HG02938 (cell line): ENCODE measurements at regions not wholly inside any gene's neighbourhood (a gene's known extent, or its start where the extent isn't known, plus 50 kb on each side); places are given as distances from the start of the nearest gene placed in this dataset.
"Not testable (repeated sequence)": the region's sequence is repeated elsewhere in the genome, so short reads cannot be mapped to it uniquely, and the experiment has no call there.

Source experiments
- ATAC-seq: cut with Tn5 transposase; IDR thresholded peaks from one replicate; pipeline ENCODE4 v1.9.1; 2021; ENCODE audit warnings: mild to moderate bottlenecking, moderate library complexity; ENCODE audit not compliant: unreplicated experiment

DNA sequence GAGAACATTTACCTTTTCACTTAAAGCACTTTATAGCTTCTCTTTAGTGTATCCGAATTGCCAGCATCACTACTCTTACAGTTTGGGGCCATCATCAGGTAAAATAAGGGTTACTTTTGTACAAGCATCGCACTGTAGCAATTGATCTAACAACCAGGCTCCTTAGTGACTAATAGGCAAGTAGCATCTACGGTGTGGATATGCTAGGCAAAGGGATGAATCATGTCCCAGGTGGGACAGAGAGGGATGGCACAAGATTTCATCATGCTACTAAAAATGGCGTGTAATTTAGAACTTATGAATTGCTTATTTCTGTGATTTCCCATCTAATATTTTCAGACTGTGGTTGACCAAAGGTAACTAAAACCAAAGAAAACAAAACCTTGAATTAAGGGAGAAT is 582.3 kb downstream of the KCNH5 start:
- no peak for ATAC-seq

DNA sequence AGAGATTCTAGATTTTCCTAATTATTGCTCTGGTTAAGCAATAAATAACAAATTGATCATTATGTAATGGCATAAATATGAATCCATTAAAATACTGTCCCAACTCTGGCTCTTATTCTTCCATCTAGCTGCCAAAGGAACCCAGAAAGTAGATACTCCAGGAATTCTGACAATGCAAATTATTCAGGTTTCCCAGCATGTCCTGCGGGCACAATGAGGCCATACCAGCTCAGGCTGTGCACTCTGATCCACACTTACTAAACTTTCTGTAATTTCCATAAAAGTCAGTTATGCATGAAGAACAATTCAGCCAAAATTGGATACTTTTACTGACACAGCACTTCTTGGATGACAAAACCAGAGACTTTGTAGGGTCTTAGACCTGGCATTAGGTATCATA is 576.3 kb downstream of the KCNH5 start:
- no peak for ATAC-seq

GRCh38 chr14:62470935-62471334 is 574.3 kb downstream of the KCNH5 start:
- no peak for ATAC-seq

DNA sequence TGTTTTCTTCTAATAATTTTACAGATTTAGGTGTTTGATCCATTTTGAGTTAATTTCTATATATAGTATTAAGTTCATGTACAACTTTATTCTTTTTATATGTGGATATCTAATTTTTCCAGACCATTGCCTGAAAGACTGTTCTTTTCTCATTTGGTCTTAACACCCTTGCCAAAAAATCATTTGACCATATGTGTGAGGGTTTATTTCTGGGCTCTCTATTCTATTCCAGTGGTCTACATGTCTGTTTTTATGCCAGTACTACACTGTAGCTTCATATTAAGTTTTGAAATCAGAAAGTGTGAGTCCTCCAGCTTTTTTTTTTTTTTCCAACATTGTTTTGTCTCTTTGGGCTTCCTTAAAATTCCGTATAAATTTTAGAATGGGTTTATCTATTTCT is 554.1 kb downstream of the KCNH5 start:
- ATAC-seq: no peak

DNA sequence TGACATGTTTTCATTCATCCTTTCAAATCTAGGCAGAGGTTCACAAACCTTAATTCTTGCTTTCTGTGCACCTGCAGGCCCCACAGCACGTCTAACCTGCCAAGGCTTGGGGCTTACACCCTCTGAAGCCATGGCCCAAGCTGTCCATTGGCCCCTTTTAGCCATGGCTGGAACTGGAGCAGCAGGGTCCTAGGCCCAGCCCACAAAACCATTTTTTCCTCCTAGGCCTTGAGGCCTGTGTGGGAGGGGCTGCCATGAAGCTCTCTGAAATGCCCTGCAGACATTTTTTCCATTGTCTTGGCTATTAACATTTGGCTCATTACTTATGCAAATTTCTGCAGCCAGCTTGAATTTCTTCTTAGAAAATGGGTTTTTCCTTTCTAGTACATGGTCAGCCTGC is 547.5 kb downstream of the KCNH5 start:
- no peak for ATAC-seq

DNA sequence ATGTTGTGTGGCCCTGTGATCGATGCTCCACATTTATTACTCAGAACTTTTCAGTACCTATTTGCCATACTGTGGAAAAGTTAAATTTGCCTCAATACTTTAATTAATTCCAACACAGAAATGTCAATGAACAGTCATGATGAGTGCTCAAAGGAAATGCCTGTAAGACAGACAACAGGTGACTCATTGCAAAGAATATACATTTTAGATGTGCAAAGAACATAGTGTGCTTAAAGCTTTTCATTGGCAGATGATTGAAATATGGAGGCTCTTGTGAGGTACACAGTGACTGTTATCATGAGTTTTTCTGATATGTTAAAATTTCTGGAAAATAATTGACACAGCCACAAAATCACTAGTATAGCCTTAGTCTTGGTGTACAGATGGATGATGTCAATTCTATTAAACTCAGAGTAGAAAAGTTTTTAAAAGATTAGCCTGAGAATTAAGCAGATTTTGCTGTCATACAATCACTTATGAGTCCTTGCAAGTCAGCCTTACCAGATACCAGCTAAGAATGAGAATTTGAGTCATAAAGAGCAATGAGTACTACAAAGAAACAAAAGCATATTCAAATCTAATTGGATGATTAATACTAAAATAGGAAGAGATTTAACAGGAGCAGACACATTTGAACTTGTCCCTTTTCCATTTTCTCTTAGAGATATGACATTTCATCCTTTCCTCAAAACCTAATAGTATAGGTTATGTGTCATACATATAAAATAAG is 544.1 kb downstream of the KCNH5 start:
- no peak for ATAC-seq

GRCh38 chr14:62505045-62505444 is 540.2 kb downstream of the KCNH5 start:
- ATAC-seq: no peak

- not testable (repeated sequence) for ATAC-seq
These were observed 523.9 kb downstream of the KCNH5 start for GRCh38 chr14:62521309-62521708.

- no peak for ATAC-seq
These were observed 517.0 kb downstream of the KCNH5 start for GRCh38 chr14:62528296-62528695.

- ATAC-seq: no peak
These were observed 513.1 kb downstream of the KCNH5 start for GRCh38 chr14:62532181-62532580.

DNA sequence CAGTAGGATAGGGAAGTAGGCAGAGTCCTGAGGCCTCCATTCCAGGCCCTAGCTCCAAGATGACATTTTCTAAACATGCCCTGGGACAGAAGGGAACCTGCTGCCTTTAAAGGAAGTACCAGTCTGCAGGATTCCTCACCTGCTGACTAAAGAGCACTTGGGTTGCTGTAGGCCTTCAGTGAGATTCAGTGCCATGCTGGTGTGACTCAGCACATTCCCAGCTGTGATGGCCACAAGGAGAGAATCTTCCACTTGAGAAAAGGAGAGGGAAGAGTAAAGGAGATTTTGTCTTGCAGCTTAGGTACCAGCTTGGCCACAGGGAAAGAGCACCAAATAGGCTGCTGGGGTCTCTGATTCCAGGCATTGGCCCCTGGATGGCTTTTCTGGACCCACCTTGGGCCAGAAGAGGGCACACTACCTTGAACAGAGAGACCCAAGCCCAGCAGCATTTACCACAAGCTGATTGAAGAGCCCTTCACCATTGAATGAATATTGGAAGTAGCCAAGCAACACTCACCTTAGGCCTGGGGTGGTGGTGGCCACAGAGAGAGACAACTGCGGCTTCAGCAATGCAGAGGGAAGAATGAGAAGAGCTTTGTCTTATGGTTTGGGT is 498.3 kb downstream of the KCNH5 start:
- ATAC-seq: no peak

- ATAC-seq: no peak
These were observed 487.8 kb downstream of the KCNH5 start for GRCh38 chr14:62557416-62557815.

DNA sequence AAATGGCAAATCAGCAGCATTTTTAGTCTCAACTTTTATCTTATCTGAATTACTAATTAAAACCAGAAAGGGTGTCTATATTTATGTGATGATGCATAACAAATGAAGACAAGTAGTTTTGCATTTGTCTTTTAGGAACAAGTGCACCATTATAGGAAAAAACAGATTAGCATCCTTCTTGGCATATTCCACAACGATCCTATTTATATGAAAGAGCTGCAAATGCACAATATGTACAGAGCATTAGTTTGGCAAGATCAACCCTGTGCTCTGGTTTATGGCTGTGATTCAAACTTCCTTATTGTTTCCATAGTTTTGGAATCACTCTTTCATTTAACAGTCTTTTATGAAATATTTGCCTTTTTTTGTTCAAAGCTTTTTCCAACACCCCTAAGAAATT is 486.8 kb downstream of the KCNH5 start:
- ATAC-seq: no peak

GRCh38 chr14:62585247-62585646 is 460.0 kb downstream of the KCNH5 start:
- no peak for ATAC-seq

GRCh38 chr14:62592877-62593276 is 452.4 kb downstream of the KCNH5 start:
- no peak for ATAC-seq

GRCh38 chr14:62597143-62597542 is 448.1 kb downstream of the KCNH5 start:
- no peak for ATAC-seq

DNA sequence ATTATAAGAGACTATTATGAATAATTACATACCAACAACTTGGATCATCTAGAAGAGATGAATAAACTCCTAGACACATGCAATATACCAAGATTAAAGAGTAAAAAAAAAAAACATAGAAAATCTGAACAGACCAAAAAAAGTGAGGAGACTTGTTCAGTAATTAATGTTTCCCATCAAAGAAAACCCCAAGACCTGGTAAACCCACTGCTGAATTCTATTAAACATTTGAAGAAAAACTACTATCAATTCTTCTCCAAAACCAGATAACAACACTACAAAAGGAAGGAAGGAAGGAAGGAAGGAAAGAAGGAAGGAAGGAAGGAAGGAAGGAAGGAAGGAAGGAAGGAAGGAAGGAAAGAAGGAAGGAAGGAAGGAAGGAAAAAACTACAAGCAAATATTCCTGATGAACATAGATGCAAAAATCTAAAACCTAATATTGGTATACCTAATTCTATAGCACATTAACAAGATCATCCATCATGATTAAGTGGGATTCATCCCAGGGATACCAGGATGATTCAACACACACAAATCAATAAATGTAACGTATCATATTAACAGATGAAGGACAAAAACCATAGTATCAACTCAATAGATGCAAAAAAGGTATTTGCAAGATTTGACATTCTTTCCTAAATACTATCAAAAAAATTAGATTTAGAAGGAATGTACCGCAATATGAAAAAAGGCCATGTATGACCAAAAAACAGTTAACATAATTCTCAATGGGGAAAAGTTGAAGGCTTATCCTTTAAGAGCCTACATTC is 445.5 kb downstream of the KCNH5 start:
- no peak for ATAC-seq

- no peak for ATAC-seq
These were observed 442.5 kb downstream of the KCNH5 start for GRCh38 chr14:62602712-62603111.

DNA sequence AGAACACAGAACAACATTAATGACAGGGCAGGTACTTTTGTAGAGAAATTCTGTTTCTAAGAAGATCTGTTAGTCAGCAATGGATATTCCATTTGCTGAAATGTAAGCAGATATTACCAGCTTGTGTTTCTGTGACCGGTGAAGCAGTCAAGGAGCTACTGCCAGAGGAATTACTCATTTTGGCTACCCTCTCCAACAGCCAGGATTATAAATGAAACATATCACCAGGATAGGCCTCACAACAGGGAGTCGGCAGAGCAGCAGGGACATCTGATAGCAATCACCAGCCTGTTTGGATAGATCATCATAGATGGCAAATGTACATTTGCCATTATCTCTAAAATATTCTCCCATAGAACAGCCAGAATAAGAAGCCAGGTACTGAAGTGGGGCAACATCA is 440.7 kb downstream of the KCNH5 start:
- no peak for ATAC-seq

DNA sequence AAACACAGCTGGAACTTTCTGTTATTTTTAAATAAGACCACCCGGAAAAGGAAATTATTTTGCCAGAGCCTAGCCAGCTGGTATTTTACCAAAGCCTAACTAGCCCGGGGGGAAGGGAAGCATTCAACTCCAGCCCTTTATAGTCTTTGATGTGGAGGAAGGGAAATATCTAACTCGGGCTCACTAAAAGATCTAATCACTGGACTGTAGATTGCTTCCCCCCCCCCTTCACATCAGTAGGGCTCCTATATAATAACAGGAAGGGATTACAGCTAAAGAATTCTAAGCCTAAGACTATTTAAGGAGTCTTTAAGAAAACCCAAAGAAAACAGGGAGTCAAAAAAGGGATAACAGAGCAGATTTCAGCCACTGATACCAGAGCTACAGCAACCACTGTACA is 431.1 kb downstream of the KCNH5 start:
- ATAC-seq: no peak

- ATAC-seq: no peak
These were observed 428.6 kb downstream of the KCNH5 start for GRCh38 chr14:62616668-62617067.

GRCh38 chr14:62626416-62626815 is 418.8 kb downstream of the KCNH5 start:
- ATAC-seq: no peak
